GM12878 (cell line): ENCODE measurements at regions not wholly inside any gene's neighbourhood (a gene's known extent, or its start where the extent isn't known, plus 50 kb on each side); places are given as distances from the start of the nearest gene placed in this dataset.

ENCODE experiments used
- CBFB ChIP-seq: IDR thresholded peaks from 2 replicates; pipeline ENCODE4 v1.6.1; 2016; ENCODE audit warnings: antibody characterized with exemption, low read depth
- CEBPZ ChIP-seq: fragments of 150-350 bp; IDR thresholded peaks from 2 replicates; pipeline ENCODE4 v1.6.1; 2016; ENCODE audit warnings: low read depth, low read length
- CREB1 ChIP-seq: IDR thresholded peaks from 2 replicates; pipeline ENCODE4 v1.6.1; 2012; ENCODE audit warnings: low read depth, mild to moderate bottlenecking, inconsistent platforms
- CTCF ChIP-seq, 3 experiments: IDR thresholded peaks in 2 of 3; conservative IDR thresholded peaks in 1 of 3; 2 replicates each; pipeline ENCODE4 v1.5.1; 2011; ENCODE audit warnings: low read depth in 3 of 3, low read length in 3 of 3, mild to moderate bottlenecking in 3 of 3, control low read depth in 2 of 3, moderate library complexity in 2 of 3, inconsistent platforms in 1 of 3, mixed read lengths in 1 of 3; ENCODE audit not compliant: control insufficient read depth in 2 of 3, insufficient read depth in 1 of 3; ENCODE audit errors: extremely low read depth in 1 of 3
- EZH2 ChIP-seq: IDR thresholded peaks from 2 replicates; pipeline ENCODE4 v1.6.1; 2012; ENCODE audit warnings: low read depth, mild to moderate bottlenecking, control low read depth, inconsistent platforms, low read length, borderline replicate concordance; ENCODE audit not compliant: control insufficient read depth
- FOXK2 ChIP-seq: fragments of 450-650 bp; IDR thresholded peaks from 2 replicates; pipeline ENCODE4 v1.6.1; 2017; ENCODE audit warnings: mild to moderate bottlenecking, moderate library complexity
- KDM1A ChIP-seq: fragments of 200-600 bp; sonication (generic); IDR thresholded peaks from 2 replicates; pipeline ENCODE4 v1.6.1; 2016; ENCODE audit warnings: borderline replicate concordance
- POLR2A ChIP-seq: IDR thresholded peaks from 2 replicates; pipeline ENCODE4 v1.6.1; 2011; ENCODE audit warnings: low read depth, mild to moderate bottlenecking, low read length
- RCOR1 ChIP-seq: conservative IDR thresholded peaks from 2 replicates; pipeline ENCODE4 v1.6.1; 2012; ENCODE audit warnings: low read depth, low read length, improper control_type of control experiment
- RELA ChIP-seq: fragments of 450-650 bp; IDR thresholded peaks from 2 replicates; pipeline ENCODE4 v1.8.0; 2014; ENCODE audit warnings: borderline replicate concordance; ENCODE audit not compliant: partially characterized antibody
- REST ChIP-seq: IDR thresholded peaks from 2 replicates; pipeline ENCODE4 v1.6.1; 2012; ENCODE audit warnings: mild to moderate bottlenecking, low read depth, low read length
- TAF1 ChIP-seq: IDR thresholded peaks from 2 replicates; pipeline ENCODE4 v1.6.1; 2011; ENCODE audit warnings: mild to moderate bottlenecking, low read depth, low read length, borderline replicate concordance
- TF ChIP-seq, protein P1 (sequence below): IDR thresholded peaks from 2 replicates; pipeline ENCODE4 v1.6.1; 2011; ENCODE audit warnings: low read depth, mild to moderate bottlenecking, low read length, moderate library complexity, borderline replicate concordance; ENCODE audit errors: extremely low read depth

DNA sequence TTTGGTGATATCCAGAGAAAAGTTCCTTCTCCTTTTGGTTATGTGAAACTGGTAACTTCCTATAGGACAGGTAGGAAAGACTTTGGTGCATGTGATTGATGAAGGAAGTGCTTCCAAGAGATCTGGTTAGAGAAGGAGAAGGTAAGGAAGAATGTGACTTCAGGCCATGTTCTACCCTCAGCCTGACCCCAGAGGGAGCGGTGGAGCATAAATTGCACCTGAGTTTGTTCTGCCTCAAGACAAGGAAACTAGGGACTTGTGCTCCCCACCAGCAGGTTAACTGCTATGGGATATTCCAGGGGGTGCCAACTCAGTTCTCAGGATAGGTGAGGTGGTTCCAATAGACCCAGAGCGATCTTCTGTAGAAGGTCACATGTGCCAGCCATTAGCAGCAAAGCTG lies 299.3 kb upstream of the XYLT1 start:
- TF ChIP-seq CTCF (IDR thresholded peaks at IDR 0.05 in 2 of 3, conservative IDR thresholded peaks at IDR 0.05 in 1 of 3; ENCODE audit: control insufficient read depth in 2 of 3, extremely low read depth in 1 of 3, insufficient read depth in 1 of 3, low read depth in 3 of 3, low read length in 3 of 3) (no peak), CREB1 (no peak), EZH2 (no peak), POLR2A (no peak), RELA (no peak), FOXK2 (no peak), TAF1 (no peak), RCOR1 (no peak), REST (no peak), CEBPZ (no peak), KDM1A (no peak), CBFB (no peak)
- TF ChIP-seq, protein P1, sequence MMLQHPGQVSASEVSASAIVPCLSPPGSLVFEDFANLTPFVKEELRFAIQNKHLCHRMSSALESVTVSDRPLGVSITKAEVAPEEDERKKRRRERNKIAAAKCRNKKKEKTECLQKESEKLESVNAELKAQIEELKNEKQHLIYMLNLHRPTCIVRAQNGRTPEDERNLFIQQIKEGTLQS = no peak
